HEK293 (cell line): ENCODE measurements at regions not wholly inside any gene's neighbourhood (a gene's known extent, or its start where the extent isn't known, plus 50 kb on each side); places are given as distances from the start of the nearest gene placed in this dataset.

Experiments
- CTCF ChIP-seq: fragments of 450-650 bp; formaldehyde crosslinking; IDR thresholded peaks from 2 replicates; pipeline ENCODE4 v1.5.1; 2016; ENCODE audit warnings: missing biosample characterization, missing genetic modification characterization
- KLF9 ChIP-seq: fragments of 450-650 bp; formaldehyde crosslinking; IDR thresholded peaks from 2 replicates; pipeline ENCODE4 v1.5.1; 2016; ENCODE audit warnings: missing biosample characterization, missing genetic modification characterization, low read depth
- MEIS1 ChIP-seq: sonication (generic); formaldehyde crosslinking; IDR thresholded peaks from 2 replicates; pipeline ENCODE4 v1.8.1; 2022; ENCODE audit warnings: missing genetic modification reagents, mild to moderate bottlenecking, borderline replicate concordance
- PATZ1 ChIP-seq: fragments of 450-650 bp; formaldehyde crosslinking; IDR thresholded peaks from 2 replicates; pipeline ENCODE4 v1.5.1; 2016; ENCODE audit warnings: missing biosample characterization, missing genetic modification characterization
- PRDM10 ChIP-seq: fragments of 450-650 bp; formaldehyde crosslinking; IDR thresholded peaks from 2 replicates; pipeline ENCODE4 v1.5.1; 2016; ENCODE audit warnings: missing biosample characterization, missing genetic modification characterization
- TCF7L2 ChIP-seq: IDR thresholded peaks from 2 replicates; pipeline ENCODE4 v1.6.1; 2011; ENCODE audit warnings: low read depth, mild to moderate bottlenecking, inconsistent platforms, low read length, moderate library complexity, borderline replicate concordance
- ZBTB1 ChIP-seq: fragments of 450-650 bp; formaldehyde crosslinking; IDR thresholded peaks from 2 replicates; pipeline ENCODE4 v1.5.1; 2016; ENCODE audit warnings: missing biosample characterization, missing genetic modification characterization
- ZNF433 ChIP-seq: fragments of 450-650 bp; formaldehyde crosslinking; IDR thresholded peaks from 2 replicates; pipeline ENCODE4 v1.5.1; 2016; ENCODE audit warnings: missing biosample characterization, missing genetic modification characterization, low read depth
- ZNF558 ChIP-seq: fragments of 450-650 bp; formaldehyde crosslinking; IDR thresholded peaks from 2 replicates; pipeline ENCODE4 v1.5.1; 2016; ENCODE audit warnings: missing biosample characterization, missing genetic modification characterization

- TF ChIP-seq TCF7L2, result no peak
- no peak for TF ChIP-seq CTCF (tag by site-specific recombination)
- no peak for TF ChIP-seq PRDM10
- TF ChIP-seq PATZ1 (tag by site-specific recombination), result no peak
- no peak for TF ChIP-seq ZNF558
- TF ChIP-seq MEIS1 (CRISPR knock-in tag), result no peak
- no peak for TF ChIP-seq ZNF433
- TF ChIP-seq KLF9 (tag by site-specific recombination), result no peak
- TF ChIP-seq ZBTB1 (tag by site-specific recombination), result no peak
Observed at GRCh38 chr12:102323799-102324198, 126.2 kb upstream of the PMCH start.
